CD4-positive, alpha-beta T cell treated with Interleukin-17A for 1 hour (primary cell): ENCODE measurements at regions not wholly inside any gene's neighbourhood (a gene's known extent, or its start where the extent isn't known, plus 50 kb on each side); places are given as distances from the start of the nearest gene placed in this dataset.
"Not testable (repeated sequence)": the region's sequence is repeated elsewhere in the genome, so short reads cannot be mapped to it uniquely, and the experiment has no call there.

Experiments
- DNase-seq: peaks from one replicate; pipeline ENCODE4 v3.0.0-alpha.2; 2020

GRCh38 chr5:72649449-72649848 lies 142.2 kb upstream of the ZNF366 start:
- DNase-seq = no peak

GRCh38 chr5:72648480-72648879 lies 141.3 kb upstream of the ZNF366 start:
- no peak for DNase-seq

GRCh38 chr5:72647806-72648205 lies 140.6 kb upstream of the ZNF366 start:
- no peak for DNase-seq

GRCh38 chr5:72646246-72646866 lies 139.1 kb upstream of the ZNF366 start:
- DNase-seq = no peak

- no peak for DNase-seq
Measured at GRCh38 chr5:72645064-72645846, 138.0 kb upstream of the ZNF366 start.

DNA sequence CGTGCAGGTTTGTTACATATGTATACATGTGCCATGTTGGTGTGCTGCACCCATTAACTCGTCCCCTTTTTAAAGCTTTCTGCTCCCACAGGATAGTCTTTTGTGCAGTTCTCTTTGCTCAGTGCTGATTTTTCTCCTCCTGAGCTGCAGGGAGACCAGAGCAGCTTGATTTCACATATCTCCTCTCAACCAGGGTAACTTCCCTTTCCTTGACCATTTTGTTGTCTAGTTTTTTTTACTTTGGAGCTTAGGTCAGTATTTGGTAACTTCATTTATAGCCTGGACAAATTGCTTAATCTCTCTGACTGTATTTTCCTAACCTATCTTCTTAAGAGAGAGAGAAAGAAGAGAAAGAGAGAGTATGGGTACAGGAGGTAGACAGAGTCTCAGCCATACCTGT lies 137.1 kb upstream of the ZNF366 start:
- no peak for DNase-seq

- DNase-seq = no peak
Measured at GRCh38 chr5:72641164-72641563, 134.0 kb upstream of the ZNF366 start.

GRCh38 chr5:72637058-72637457 lies 129.8 kb upstream of the ZNF366 start:
- DNase-seq = no peak

DNA sequence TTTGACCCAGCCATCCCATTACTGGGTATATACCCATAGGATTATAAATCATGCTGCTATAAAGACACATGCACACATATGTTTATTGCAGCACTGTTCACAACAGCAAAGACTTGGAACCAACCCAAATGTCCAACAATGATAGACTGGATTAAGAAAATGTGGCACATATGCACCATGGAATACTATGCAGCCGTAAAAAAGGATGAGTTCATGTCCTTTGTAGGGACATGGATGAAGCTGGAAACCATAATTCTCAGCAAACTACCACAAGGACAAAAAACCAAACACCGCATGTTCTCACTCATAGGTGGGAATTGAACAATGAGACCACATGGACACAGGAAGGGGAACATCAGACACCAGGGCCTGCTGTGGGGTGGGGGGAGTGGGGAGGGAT lies 129.4 kb upstream of the ZNF366 start:
- not testable (repeated sequence) for DNase-seq

- no peak for DNase-seq
Measured at GRCh38 chr5:72634444-72634843, 127.2 kb upstream of the ZNF366 start.

GRCh38 chr5:72633649-72634048 lies 126.4 kb upstream of the ZNF366 start:
- DNase-seq = no peak

DNA sequence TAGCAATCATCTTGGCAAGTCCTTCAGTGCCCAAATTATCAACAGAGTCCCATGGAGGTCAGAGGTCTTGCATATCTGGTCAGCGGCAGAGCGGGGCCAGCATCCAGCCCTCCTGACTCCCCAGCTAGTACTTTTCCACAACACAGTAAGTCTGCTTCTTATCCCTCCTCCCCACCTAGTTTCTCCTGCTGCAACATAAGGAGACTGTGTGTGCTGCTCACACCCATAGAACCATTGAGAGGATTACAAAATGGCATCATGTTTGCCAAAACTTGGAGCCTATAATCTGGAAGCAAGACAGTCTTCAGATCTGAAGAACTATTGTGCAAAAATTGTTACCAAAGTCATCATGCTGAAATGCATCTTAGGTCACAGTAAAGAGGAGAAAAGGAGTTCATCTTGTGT lies 125.8 kb upstream of the ZNF366 start:
- DNase-seq = no peak

- no peak for DNase-seq
Measured at GRCh38 chr5:72630721-72631120, 123.5 kb upstream of the ZNF366 start.

GRCh38 chr5:72630081-72630480 lies 122.9 kb upstream of the ZNF366 start:
- no peak for DNase-seq

- no peak for DNase-seq
Measured at GRCh38 chr5:72628771-72629371, 121.7 kb upstream of the ZNF366 start.

GRCh38 chr5:72625332-72625731 lies 118.1 kb upstream of the ZNF366 start:
- DNase-seq = no peak

DNA sequence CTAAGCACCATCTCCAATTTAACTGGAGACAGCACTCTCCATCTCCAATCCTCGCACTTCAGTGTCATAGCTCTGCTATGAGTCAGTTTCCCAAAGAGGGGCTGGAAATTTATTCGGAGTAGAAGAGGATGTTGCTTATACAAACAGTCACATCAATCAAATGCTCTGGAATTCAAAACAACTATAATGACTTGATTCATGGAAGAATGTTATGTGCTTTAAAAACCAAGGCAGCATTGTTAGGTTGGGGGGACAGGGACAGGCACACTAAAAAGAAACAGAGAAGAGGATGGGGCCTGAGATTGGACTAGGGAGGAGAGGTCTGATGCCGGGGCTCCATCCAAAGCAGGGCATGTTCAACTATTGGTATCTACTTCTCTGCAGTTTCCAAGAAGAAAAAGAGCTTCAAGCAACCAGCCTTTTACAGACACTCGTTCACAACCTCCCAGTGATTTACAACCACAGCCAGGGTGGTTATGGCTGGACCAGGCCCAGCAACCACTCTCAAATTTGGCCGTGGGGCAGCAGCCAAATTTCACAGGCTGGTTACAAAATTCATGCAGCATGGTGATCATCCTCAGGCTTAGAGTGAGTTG lies 117.5 kb upstream of the ZNF366 start:
- DNase-seq = no peak

DNA sequence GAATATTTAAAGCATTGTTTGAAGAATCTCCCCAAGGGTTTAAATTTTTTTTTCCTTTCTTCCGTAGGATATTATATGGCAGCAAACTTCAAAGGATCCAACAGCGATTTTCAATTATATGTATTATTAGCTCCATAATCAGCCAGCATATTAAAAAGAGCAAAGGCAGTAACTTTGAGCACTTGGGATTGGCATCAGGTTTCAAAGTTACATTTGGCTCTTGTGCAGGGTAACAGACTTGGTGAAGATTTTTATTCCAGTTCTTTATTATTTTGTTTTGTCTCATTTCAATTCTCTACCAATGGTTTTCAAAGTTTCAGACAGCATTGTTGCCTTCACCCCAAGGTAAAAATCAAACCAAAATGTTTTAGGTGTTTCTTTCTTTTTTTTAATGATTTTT lies 116.7 kb upstream of the ZNF366 start:
- no peak for DNase-seq

DNA sequence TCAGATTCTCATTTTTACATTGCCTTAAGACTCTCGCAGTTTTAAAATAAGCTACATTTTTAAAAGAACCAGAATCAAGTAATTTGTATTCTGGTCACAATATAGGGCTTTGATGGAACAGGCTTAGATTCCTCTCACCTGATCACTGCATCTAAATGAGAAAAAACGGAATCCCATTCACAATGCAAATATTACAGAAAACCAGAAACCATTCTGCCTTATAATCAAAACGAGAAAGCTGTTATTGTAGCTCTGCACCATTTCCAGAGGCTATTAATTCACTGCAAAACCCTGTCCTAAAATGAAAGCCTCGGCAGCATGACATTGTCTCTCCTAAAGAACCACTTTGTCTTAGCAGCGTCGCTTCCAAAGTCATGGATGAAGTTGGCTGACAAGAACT lies 116.1 kb upstream of the ZNF366 start:
- no peak for DNase-seq

GRCh38 chr5:72622170-72622760 lies 115.1 kb upstream of the ZNF366 start:
- no peak for DNase-seq

GRCh38 chr5:72621576-72621975 lies 114.4 kb upstream of the ZNF366 start:
- DNase-seq = no peak

- no peak for DNase-seq
Measured at GRCh38 chr5:72619677-72620076, 112.5 kb upstream of the ZNF366 start.

DNA sequence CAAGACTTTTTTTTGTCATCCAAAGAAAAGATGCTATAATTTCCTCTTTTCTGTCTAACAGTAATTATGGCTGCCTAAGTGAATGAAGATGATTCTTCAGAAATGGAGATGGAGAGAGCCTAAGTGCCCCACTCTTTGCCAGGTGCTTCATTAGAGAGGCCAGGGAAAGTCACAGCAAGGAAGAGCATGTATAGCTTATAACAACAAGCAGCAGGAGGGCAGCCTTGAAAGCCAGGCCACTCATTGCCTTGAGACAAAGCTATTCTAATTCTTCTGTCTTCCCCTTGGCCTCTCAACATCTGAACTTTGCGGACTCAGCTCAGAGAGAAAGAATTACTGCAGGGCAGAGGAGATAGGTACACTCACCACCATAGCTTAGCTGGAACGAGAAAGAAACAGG lies 112.0 kb upstream of the ZNF366 start:
- DNase-seq = no peak

DNA sequence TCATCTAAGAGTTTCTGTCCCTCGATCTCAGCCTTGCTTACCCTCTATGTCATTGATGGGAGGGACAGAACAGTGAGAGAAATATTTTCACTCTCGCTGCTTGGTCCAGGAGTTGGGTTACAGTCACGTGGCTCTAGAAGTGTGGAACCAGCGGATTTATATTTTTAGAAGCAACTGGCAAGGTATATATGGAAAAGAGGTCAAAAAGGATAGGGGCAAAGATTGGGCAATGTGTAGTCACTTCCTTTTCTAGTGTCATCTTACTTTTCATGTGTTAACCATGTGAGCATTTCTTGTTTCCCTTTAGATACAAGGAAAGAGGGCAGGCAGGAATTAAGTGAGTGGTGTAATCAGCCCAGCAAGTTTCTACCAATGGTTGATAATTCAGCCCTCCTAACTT lies 111.5 kb upstream of the ZNF366 start:
- DNase-seq = no peak
